Liver (tissue), 8 donors: ENCODE measurements at regions not wholly inside any gene's neighbourhood (a gene's known extent, or its start where the extent isn't known, plus 50 kb on each side); places are given as distances from the start of the nearest gene placed in this dataset.

ENCODE experiments used
- DNase-seq: peaks from one replicate; pipeline ENCODE4 v3.0.0-alpha.2; 2017; ENCODE audit warnings: low spot score
- H3K27ac ChIP-seq, 2 donors: one replicate each; pipeline ENCODE4 v1.7.0; 2013; ENCODE audit warnings: inconsistent platforms in 2 of 2, low read length in 2 of 2, control low read depth in 1 of 2, low read depth in 1 of 2, mild to moderate bottlenecking in 1 of 2
- H3K27me3 ChIP-seq, 4 donors: one replicate each; pipeline versions ENCODE4 v1.6.1 to v1.7.0; 2013; ENCODE audit warnings: low read length in 3 of 4, inconsistent platforms in 1 of 4, mild to moderate bottlenecking in 1 of 4, moderate library complexity in 1 of 4; ENCODE audit not compliant: control insufficient read depth in 4 of 4, insufficient read depth in 4 of 4
- H3K36me3 ChIP-seq, 4 donors: one replicate each; pipeline versions ENCODE4 v1.6.1 to v1.7.0; 2013; ENCODE audit warnings: low read length in 3 of 4, mild to moderate bottlenecking in 3 of 4, low read depth in 1 of 4, moderate library complexity in 1 of 4; ENCODE audit not compliant: control insufficient read depth in 4 of 4, insufficient read depth in 3 of 4
- H3K4me1 ChIP-seq, 4 donors: one replicate each; pipeline versions ENCODE4 v1.6.1 to v1.7.0; 2013; ENCODE audit warnings: low read length in 3 of 4, mild to moderate bottlenecking in 3 of 4, moderate library complexity in 1 of 4; ENCODE audit not compliant: control insufficient read depth in 4 of 4, insufficient read depth in 4 of 4
- H3K4me3 ChIP-seq, 3 donors: one replicate each; pipeline versions ENCODE4 v1.6.1 to v1.7.0; 2013; ENCODE audit warnings: low read length in 3 of 3, control low read depth in 1 of 3, low read depth in 1 of 3, mild to moderate bottlenecking in 1 of 3
- H3K9ac ChIP-seq, 2 donors: one replicate each; pipeline ENCODE4 v1.7.0; 2013; ENCODE audit warnings: low read length in 2 of 2, mild to moderate bottlenecking in 2 of 2, moderate library complexity in 2 of 2, control low read depth in 1 of 2, low read depth in 1 of 2
- H3K9me3 ChIP-seq, 4 donors: one replicate each; pipeline versions ENCODE4 v1.6.1 to v1.7.0; 2013; ENCODE audit warnings: low read length in 3 of 4; ENCODE audit not compliant: control insufficient read depth in 4 of 4
- EGR1 ChIP-seq, 2 donors: IDR thresholded peaks; 2 replicates each; pipeline ENCODE4 v1.6.1; 2016 to 2018; ENCODE audit warnings: antibody characterized with exemption in 2 of 2, low read depth in 2 of 2
- FOXA1 ChIP-seq: IDR thresholded peaks from 2 replicates; pipeline ENCODE4 v1.6.1; 2016; ENCODE audit warnings: antibody characterized with exemption
- FOXA2 ChIP-seq: IDR thresholded peaks from 2 replicates; pipeline ENCODE4 v1.6.1; 2016; ENCODE audit warnings: antibody characterized with exemption
- GABPA ChIP-seq, 2 donors: IDR thresholded peaks in 1 of 2; conservative IDR thresholded peaks in 1 of 2; 2 replicates each; pipeline ENCODE4 v1.6.1; 2016; ENCODE audit warnings: antibody characterized with exemption in 2 of 2, mild to moderate bottlenecking in 1 of 2, moderate library complexity in 1 of 2
- HNF4A ChIP-seq, 2 donors: conservative IDR thresholded peaks; 2 replicates each; pipeline ENCODE4 v1.6.1; 2016; ENCODE audit warnings: antibody characterized with exemption in 2 of 2, mild to moderate bottlenecking in 2 of 2
- HNF4G ChIP-seq: IDR thresholded peaks from 2 replicates; pipeline ENCODE4 v1.6.1; 2016; ENCODE audit warnings: antibody characterized with exemption
- JUND ChIP-seq, 2 donors: IDR thresholded peaks; 2 replicates each; pipeline ENCODE4 v1.6.1; 2016; ENCODE audit warnings: antibody characterized with exemption in 2 of 2
- NR2F2 ChIP-seq: IDR thresholded peaks from 2 replicates; pipeline ENCODE4 v1.6.1; 2016; ENCODE audit warnings: antibody characterized with exemption
- RAD21 ChIP-seq, 2 donors: IDR thresholded peaks; 2 replicates each; pipeline ENCODE4 v1.6.1; 2016; ENCODE audit warnings: antibody characterized with exemption in 2 of 2, mild to moderate bottlenecking in 2 of 2
- RXRA ChIP-seq, 2 donors: IDR thresholded peaks; 2 replicates each; pipeline ENCODE4 v1.6.1; 2017 to 2018; ENCODE audit warnings: antibody characterized with exemption in 2 of 2, mild to moderate bottlenecking in 1 of 2
- SP1 ChIP-seq: IDR thresholded peaks from 2 replicates; pipeline ENCODE4 v1.6.1; 2018; ENCODE audit warnings: antibody characterized with exemption, mild to moderate bottlenecking
- TAF1 ChIP-seq: conservative IDR thresholded peaks from 2 replicates; pipeline ENCODE4 v1.6.1; 2016; ENCODE audit warnings: antibody characterized with exemption, mild to moderate bottlenecking
- YY1 ChIP-seq: IDR thresholded peaks from 2 replicates; pipeline ENCODE4 v1.6.1; 2016; ENCODE audit warnings: antibody characterized with exemption, mild to moderate bottlenecking
- WGBS: extraction: QIAGEN DNeasy Blood & Tissue Kit; methylation state at CpG from one replicate; pipeline ENCODE4 v1.1.7; 2013; 5-methylcytosine and 5-hydroxymethylcytosine counted together
- TF ChIP-seq, protein P1 (sequence below): IDR thresholded peaks from 2 replicates; pipeline ENCODE4 v1.6.1; 2016; ENCODE audit warnings: antibody characterized with exemption, mild to moderate bottlenecking
- TF ChIP-seq, protein P2 (sequence below): IDR thresholded peaks from 2 replicates; pipeline ENCODE4 v1.6.1; 2016; ENCODE audit warnings: antibody characterized with exemption
- TF ChIP-seq, protein P3 (sequence below): IDR thresholded peaks from 2 replicates; pipeline ENCODE4 v1.6.1; 2016; ENCODE audit warnings: antibody characterized with exemption
- TF ChIP-seq, protein P4 (sequence below): IDR thresholded peaks from 2 replicates; pipeline ENCODE4 v1.6.1; 2016; ENCODE audit warnings: antibody characterized with exemption
- TF ChIP-seq, protein P5 (sequence below): fragments of 150-350 bp; IDR thresholded peaks from 2 replicates; pipeline ENCODE4 v1.5.1; 2017; ENCODE audit warnings: improper control_type of control experiment, low read depth, low read length; ENCODE audit not compliant: missing input control
- donor health status: healthy.
- donor health status: healthy.
- donor health status: healthy.
- donor health status: healthy.
- donor health status: healthy.

DNA sequence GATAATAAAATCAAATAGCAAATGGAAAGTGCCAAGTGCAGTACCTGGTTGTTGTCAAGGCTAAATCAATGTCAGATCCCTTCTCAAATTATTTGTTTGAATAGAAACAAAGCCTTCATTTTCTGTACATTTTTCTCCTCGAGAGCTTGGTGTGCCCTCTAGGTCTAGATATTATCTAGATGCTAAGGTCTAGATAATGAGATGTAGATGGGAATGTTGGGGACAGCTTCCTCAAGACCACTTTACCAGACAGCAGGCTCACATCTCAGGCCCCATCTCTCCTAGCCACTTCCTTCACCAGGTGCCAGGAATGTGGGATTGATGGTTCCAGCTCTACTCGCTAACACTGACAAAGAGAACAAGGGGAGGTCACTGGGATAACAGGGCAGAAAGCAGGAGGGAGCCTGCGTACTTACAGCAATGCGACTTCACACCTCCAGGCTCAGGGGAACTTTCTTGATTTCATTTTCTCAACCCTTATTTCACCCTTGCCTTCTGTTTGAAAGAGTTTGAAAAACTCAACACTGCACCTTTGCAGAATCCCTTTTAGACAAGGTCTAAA is 451.4 kb upstream of the VSTM2A start:
- Histone ChIP-seq H3K9me3 (no peaks in the 10 kb centered on the region), H3K27ac (no peak overlapping the region), H3K27me3 (no peaks in the 10 kb centered on the region), H3K9ac (no peak overlapping the region), H3K4me3 (no peak overlapping the region), H3K4me1 (no peaks in the 10 kb centered on the region), H3K36me3 (no peaks in the 10 kb centered on the region)
- TF ChIP-seq, protein P1, sequence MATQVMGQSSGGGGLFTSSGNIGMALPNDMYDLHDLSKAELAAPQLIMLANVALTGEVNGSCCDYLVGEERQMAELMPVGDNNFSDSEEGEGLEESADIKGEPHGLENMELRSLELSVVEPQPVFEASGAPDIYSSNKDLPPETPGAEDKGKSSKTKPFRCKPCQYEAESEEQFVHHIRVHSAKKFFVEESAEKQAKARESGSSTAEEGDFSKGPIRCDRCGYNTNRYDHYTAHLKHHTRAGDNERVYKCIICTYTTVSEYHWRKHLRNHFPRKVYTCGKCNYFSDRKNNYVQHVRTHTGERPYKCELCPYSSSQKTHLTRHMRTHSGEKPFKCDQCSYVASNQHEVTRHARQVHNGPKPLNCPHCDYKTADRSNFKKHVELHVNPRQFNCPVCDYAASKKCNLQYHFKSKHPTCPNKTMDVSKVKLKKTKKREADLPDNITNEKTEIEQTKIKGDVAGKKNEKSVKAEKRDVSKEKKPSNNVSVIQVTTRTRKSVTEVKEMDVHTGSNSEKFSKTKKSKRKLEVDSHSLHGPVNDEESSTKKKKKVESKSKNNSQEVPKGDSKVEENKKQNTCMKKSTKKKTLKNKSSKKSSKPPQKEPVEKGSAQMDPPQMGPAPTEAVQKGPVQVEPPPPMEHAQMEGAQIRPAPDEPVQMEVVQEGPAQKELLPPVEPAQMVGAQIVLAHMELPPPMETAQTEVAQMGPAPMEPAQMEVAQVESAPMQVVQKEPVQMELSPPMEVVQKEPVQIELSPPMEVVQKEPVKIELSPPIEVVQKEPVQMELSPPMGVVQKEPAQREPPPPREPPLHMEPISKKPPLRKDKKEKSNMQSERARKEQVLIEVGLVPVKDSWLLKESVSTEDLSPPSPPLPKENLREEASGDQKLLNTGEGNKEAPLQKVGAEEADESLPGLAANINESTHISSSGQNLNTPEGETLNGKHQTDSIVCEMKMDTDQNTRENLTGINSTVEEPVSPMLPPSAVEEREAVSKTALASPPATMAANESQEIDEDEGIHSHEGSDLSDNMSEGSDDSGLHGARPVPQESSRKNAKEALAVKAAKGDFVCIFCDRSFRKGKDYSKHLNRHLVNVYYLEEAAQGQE, result no peak
- TF ChIP-seq GABPA (IDR thresholded peaks at IDR 0.05 in 1 of 2, conservative IDR thresholded peaks at IDR 0.05 in 1 of 2) (no peak), HNF4A (conservative IDR thresholded peaks at IDR 0.05) (no peak), TAF1 (no peak), HNF4G (no peak), RAD21 (IDR thresholded peaks at IDR 0.05) (no peak), FOXA2 (no peak), YY1 (no peak), FOXA1 (no peak), NR2F2 (no peak), EGR1 (IDR thresholded peaks at IDR 0.05; ENCODE audit: low read depth in 2 of 2) (no peak), RXRA (IDR thresholded peaks at IDR 0.05) (no peak)
- TF ChIP-seq, protein P2, sequence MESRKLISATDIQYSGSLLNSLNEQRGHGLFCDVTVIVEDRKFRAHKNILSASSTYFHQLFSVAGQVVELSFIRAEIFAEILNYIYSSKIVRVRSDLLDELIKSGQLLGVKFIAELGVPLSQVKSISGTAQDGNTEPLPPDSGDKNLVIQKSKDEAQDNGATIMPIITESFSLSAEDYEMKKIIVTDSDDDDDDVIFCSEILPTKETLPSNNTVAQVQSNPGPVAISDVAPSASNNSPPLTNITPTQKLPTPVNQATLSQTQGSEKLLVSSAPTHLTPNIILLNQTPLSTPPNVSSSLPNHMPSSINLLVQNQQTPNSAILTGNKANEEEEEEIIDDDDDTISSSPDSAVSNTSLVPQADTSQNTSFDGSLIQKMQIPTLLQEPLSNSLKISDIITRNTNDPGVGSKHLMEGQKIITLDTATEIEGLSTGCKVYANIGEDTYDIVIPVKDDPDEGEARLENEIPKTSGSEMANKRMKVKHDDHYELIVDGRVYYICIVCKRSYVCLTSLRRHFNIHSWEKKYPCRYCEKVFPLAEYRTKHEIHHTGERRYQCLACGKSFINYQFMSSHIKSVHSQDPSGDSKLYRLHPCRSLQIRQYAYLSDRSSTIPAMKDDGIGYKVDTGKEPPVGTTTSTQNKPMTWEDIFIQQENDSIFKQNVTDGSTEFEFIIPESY, result no peak
- TF ChIP-seq, protein P3, sequence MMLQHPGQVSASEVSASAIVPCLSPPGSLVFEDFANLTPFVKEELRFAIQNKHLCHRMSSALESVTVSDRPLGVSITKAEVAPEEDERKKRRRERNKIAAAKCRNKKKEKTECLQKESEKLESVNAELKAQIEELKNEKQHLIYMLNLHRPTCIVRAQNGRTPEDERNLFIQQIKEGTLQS, result no peak
- no peak for DNase-seq
- WGBS, result 54% methylated on average over 4 of the region's 4 CpGs

DNA sequence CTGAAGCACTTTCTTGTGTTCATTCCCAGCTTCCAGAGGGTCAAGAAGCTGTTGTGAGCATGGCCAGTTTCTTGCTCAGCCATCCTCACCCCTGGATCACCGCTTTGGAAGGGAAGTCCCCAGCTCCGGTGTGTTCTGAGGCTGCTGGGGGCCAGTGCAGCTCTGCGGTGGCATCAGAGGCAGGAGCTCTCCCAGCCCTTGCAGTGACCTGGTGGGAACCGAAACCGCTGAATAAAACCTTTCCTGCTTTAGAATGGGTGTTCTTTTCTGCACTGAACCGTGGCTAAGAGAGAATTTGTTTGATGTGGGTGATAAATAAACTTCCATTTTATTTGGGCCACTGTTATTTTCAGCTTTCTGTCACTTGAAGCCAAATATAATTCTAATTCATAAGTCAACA is 450.9 kb upstream of the VSTM2A start:
- Histone ChIP-seq H3K27me3 (no peaks in the 10 kb centered on the region), H3K4me1 (no peaks in the 10 kb centered on the region), H3K9me3 (no peaks in the 10 kb centered on the region), H3K4me3 (no peak overlapping the region), H3K27ac (no peak overlapping the region), H3K9ac (no peak overlapping the region), H3K36me3 (no peaks in the 10 kb centered on the region)
- DNase-seq, result no peak
- TF ChIP-seq FOXA2 (no peak), SP1 (no peak), RAD21 (IDR thresholded peaks at IDR 0.05) (no peak), RXRA (IDR thresholded peaks at IDR 0.05) (no peak), JUND (IDR thresholded peaks at IDR 0.05) (no peak), FOXA1 (no peak), NR2F2 (no peak), YY1 (no peak), HNF4G (no peak)
- TF ChIP-seq, protein P4, sequence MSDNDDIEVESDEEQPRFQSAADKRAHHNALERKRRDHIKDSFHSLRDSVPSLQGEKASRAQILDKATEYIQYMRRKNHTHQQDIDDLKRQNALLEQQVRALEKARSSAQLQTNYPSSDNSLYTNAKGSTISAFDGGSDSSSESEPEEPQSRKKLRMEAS, result no peak
- TF ChIP-seq, protein P2, result no peak
- TF ChIP-seq, protein P5, sequence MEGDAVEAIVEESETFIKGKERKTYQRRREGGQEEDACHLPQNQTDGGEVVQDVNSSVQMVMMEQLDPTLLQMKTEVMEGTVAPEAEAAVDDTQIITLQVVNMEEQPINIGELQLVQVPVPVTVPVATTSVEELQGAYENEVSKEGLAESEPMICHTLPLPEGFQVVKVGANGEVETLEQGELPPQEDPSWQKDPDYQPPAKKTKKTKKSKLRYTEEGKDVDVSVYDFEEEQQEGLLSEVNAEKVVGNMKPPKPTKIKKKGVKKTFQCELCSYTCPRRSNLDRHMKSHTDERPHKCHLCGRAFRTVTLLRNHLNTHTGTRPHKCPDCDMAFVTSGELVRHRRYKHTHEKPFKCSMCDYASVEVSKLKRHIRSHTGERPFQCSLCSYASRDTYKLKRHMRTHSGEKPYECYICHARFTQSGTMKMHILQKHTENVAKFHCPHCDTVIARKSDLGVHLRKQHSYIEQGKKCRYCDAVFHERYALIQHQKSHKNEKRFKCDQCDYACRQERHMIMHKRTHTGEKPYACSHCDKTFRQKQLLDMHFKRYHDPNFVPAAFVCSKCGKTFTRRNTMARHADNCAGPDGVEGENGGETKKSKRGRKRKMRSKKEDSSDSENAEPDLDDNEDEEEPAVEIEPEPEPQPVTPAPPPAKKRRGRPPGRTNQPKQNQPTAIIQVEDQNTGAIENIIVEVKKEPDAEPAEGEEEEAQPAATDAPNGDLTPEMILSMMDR, result no peak
- whole genome bisulfite sequencing, result 73% methylated on average over 6 of the region's 6 CpGs
